HG03520 (cell line): ENCODE measurements at regions not wholly inside any gene's neighbourhood (a gene's known extent, or its start where the extent isn't known, plus 50 kb on each side); places are given as distances from the start of the nearest gene placed in this dataset.

Source experiments
- ATAC-seq: cut with Tn5 transposase; IDR thresholded peaks from one replicate; pipeline ENCODE4 v1.9.1; 2021; ENCODE audit warnings: mild to moderate bottlenecking, moderate library complexity; ENCODE audit not compliant: unreplicated experiment

- no peak for ATAC-seq
Observed at GRCh38 chr2:41527525-41528323, 520.1 kb upstream of the PKDCC start.

- no peak for ATAC-seq
Observed at GRCh38 chr2:41535575-41535974, 512.2 kb upstream of the PKDCC start.

GRCh38 chr2:41540272-41540998, 507.4 kb upstream of the PKDCC start:
- ATAC-seq, result no peak

- ATAC-seq, result no peak
Observed at GRCh38 chr2:41543726-41544125, 504.1 kb upstream of the PKDCC start.

- ATAC-seq, result no peak
Observed at GRCh38 chr2:41544709-41545108, 503.1 kb upstream of the PKDCC start.

- no peak for ATAC-seq
Observed at GRCh38 chr2:41546031-41546430, 501.8 kb upstream of the PKDCC start.

- no peak for ATAC-seq
Observed at GRCh38 chr2:41568648-41569047, 479.2 kb upstream of the PKDCC start.

GRCh38 chr2:41572154-41572553, 475.7 kb upstream of the PKDCC start:
- no peak for ATAC-seq

GRCh38 chr2:41576423-41576822, 471.4 kb upstream of the PKDCC start:
- no peak for ATAC-seq

GRCh38 chr2:41579806-41580205, 468.0 kb upstream of the PKDCC start:
- no peak for ATAC-seq

GRCh38 chr2:41580806-41581205, 467.0 kb upstream of the PKDCC start:
- no peak for ATAC-seq

GRCh38 chr2:41595240-41595639, 452.6 kb upstream of the PKDCC start:
- no peak for ATAC-seq

GRCh38 chr2:41597680-41598079, 450.1 kb upstream of the PKDCC start:
- ATAC-seq, result no peak

GRCh38 chr2:41598161-41598894, 449.5 kb upstream of the PKDCC start:
- ATAC-seq, result no peak

GRCh38 chr2:41600460-41600859, 447.4 kb upstream of the PKDCC start:
- no peak for ATAC-seq

GRCh38 chr2:41602341-41602740, 445.5 kb upstream of the PKDCC start:
- no peak for ATAC-seq

GRCh38 chr2:41605311-41605710, 442.5 kb upstream of the PKDCC start:
- no peak for ATAC-seq

- ATAC-seq, result no peak
Observed at GRCh38 chr2:41605914-41606313, 441.9 kb upstream of the PKDCC start.

GRCh38 chr2:41610501-41611190, 437.2 kb upstream of the PKDCC start:
- ATAC-seq, result no peak

- ATAC-seq, result no peak
Observed at GRCh38 chr2:41618754-41619153, 429.1 kb upstream of the PKDCC start.

- ATAC-seq, result no peak
Observed at GRCh38 chr2:41621095-41621494, 426.7 kb upstream of the PKDCC start.
